GM19463 (cell line): ENCODE measurements at regions not wholly inside any gene's neighbourhood (a gene's known extent, or its start where the extent isn't known, plus 50 kb on each side); places are given as distances from the start of the nearest gene placed in this dataset.

ENCODE experiments used
- ATAC-seq: cut with Tn5 transposase; IDR thresholded peaks from one replicate; pipeline ENCODE4 v1.9.1; 2021; ENCODE audit warnings: mild to moderate bottlenecking, moderate library complexity; ENCODE audit not compliant: unreplicated experiment

- ATAC-seq, result no peak
Measured at GRCh38 chr4:74674750-74675149, 119.6 kb downstream of the BTC start.

GRCh38 chr4:74675673-74676279 lies 118.5 kb downstream of the BTC start:
- peak; percentile 83 for ATAC-seq

- peak; percentile 45 for ATAC-seq
Measured at GRCh38 chr4:74682567-74683359, 111.6 kb downstream of the BTC start.

GRCh38 chr4:74692972-74693371 lies 101.4 kb downstream of the BTC start:
- ATAC-seq, result no peak
